Hepatic stellate cell (primary cell): ENCODE measurements at regions not wholly inside any gene's neighbourhood (a gene's known extent, or its start where the extent isn't known, plus 50 kb on each side); places are given as distances from the start of the nearest gene placed in this dataset.

Experiments
- DNase-seq: peaks from one replicate; pipeline ENCODE4 v3.0.0; 2011; ENCODE audit warnings: low spot score

- DNase-seq: no peak
These were observed 111.1 kb upstream of the ACSL4 start for GRCh38 chrX:109843963-109844751.

- no peak for DNase-seq
These were observed 111.9 kb upstream of the ACSL4 start for GRCh38 chrX:109844986-109845385.

- DNase-seq: no peak
These were observed 112.9 kb upstream of the ACSL4 start for GRCh38 chrX:109845996-109846395.

GRCh38 chrX:109847257-109848187, 114.5 kb upstream of the ACSL4 start:
- DNase-seq: peak; percentile 24

- no peak for DNase-seq
These were observed 115.5 kb upstream of the ACSL4 start for GRCh38 chrX:109848461-109849050.

- DNase-seq: no peak
These were observed 121.0 kb upstream of the ACSL4 start for GRCh38 chrX:109854096-109854495.

GRCh38 chrX:109855501-109855900, 122.4 kb upstream of the ACSL4 start:
- no peak for DNase-seq

GRCh38 chrX:109856974-109857373, 123.9 kb upstream of the ACSL4 start:
- no peak for DNase-seq

GRCh38 chrX:109857584-109858228, 124.6 kb upstream of the ACSL4 start:
- DNase-seq: no peak

- DNase-seq: no peak
These were observed 125.7 kb upstream of the ACSL4 start for GRCh38 chrX:109858602-109859341.

GRCh38 chrX:109859651-109860050, 126.6 kb upstream of the ACSL4 start:
- no peak for DNase-seq

- no peak for DNase-seq
These were observed 129.4 kb upstream of the ACSL4 start for GRCh38 chrX:109862433-109862832.

GRCh38 chrX:109863811-109864210, 130.8 kb upstream of the ACSL4 start:
- DNase-seq: no peak

GRCh38 chrX:109871121-109871888, 131.6 kb upstream of the TMEM164 start:
- no peak for DNase-seq

GRCh38 chrX:109872021-109872732, 130.7 kb upstream of the TMEM164 start:
- no peak for DNase-seq

GRCh38 chrX:109873574-109873973, 129.3 kb upstream of the TMEM164 start:
- DNase-seq: no peak

GRCh38 chrX:109873983-109874382, 128.9 kb upstream of the TMEM164 start:
- DNase-seq: no peak

- no peak for DNase-seq
These were observed 128.4 kb upstream of the TMEM164 start for GRCh38 chrX:109874548-109874947.

GRCh38 chrX:109875831-109876230, 127.1 kb upstream of the TMEM164 start:
- DNase-seq: no peak

- DNase-seq: no peak
These were observed 124.7 kb upstream of the TMEM164 start for GRCh38 chrX:109878236-109878635.
